H9 (cell line): ENCODE measurements at regions not wholly inside any gene's neighbourhood (a gene's known extent, or its start where the extent isn't known, plus 50 kb on each side); places are given as distances from the start of the nearest gene placed in this dataset.

Experiments
- DNase-seq: peaks from one replicate; pipeline ENCODE4 v3.0.0-alpha.2; 2017
- H2AFZ ChIP-seq: one replicate; pipeline ENCODE4 v1.6.1; 2013; ENCODE audit warnings: mild to moderate bottlenecking, low read length, control low read depth, moderate library complexity
- H2AK5ac ChIP-seq: 2 replicates; pipeline ENCODE4 v1.6.1; 2013; ENCODE audit warnings: low read length, control low read depth, mixed read lengths; ENCODE audit not compliant: insufficient read length
- H2BK120ac ChIP-seq: one replicate; pipeline ENCODE4 v1.6.1; 2013; ENCODE audit warnings: low read depth, mild to moderate bottlenecking, low read length, control low read depth, inconsistent platforms; ENCODE audit not compliant: poor library complexity, severe bottlenecking
- H2BK12ac ChIP-seq: 2 replicates; pipeline ENCODE4 v1.6.1; 2013; ENCODE audit warnings: low read length, control low read depth, mixed read lengths, low read depth; ENCODE audit not compliant: insufficient read length
- H2BK15ac ChIP-seq: 2 replicates; pipeline ENCODE4 v1.6.1; 2013; ENCODE audit warnings: low read depth, low read length, control low read depth
- H2BK20ac ChIP-seq: one replicate; pipeline ENCODE4 v1.6.1; 2013; ENCODE audit warnings: low read depth, mild to moderate bottlenecking, low read length, control low read depth, inconsistent platforms; ENCODE audit not compliant: poor library complexity, severe bottlenecking
- H2BK5ac ChIP-seq: 2 replicates; pipeline ENCODE4 v1.6.1; 2013; ENCODE audit warnings: low read length, control low read depth, mixed read lengths; ENCODE audit not compliant: insufficient read length
- H3K14ac ChIP-seq: 2 replicates; pipeline ENCODE4 v1.6.1; 2013; ENCODE audit warnings: low read length, control low read depth; ENCODE audit not compliant: insufficient read depth
- H3K18ac ChIP-seq: 2 replicates; pipeline ENCODE4 v1.6.1; 2013; ENCODE audit warnings: low read depth, mild to moderate bottlenecking, mixed read lengths, low read length, control low read depth; ENCODE audit not compliant: insufficient read length
- H3K23ac ChIP-seq: 2 replicates; pipeline ENCODE4 v1.6.1; 2013; ENCODE audit warnings: low read length, control low read depth, mixed read lengths, low read depth; ENCODE audit not compliant: insufficient read length
- H3K23me2 ChIP-seq: 2 replicates; pipeline ENCODE4 v1.6.1; 2013; ENCODE audit warnings: low read depth, mild to moderate bottlenecking, mixed read lengths, low read length, control low read depth; ENCODE audit not compliant: insufficient read length, poor library complexity, severe bottlenecking
- H3K27ac ChIP-seq: 2 replicates; pipeline ENCODE4 v1.5.1; 2013; ENCODE audit warnings: low read length, control low read depth, mixed read lengths, low read depth; ENCODE audit not compliant: insufficient read length
- H3K27me3 ChIP-seq: 2 replicates; pipeline ENCODE4 v1.6.1; 2013; ENCODE audit warnings: low read length, control low read depth, inconsistent platforms; ENCODE audit not compliant: insufficient read depth
- H3K4ac ChIP-seq: 2 replicates; pipeline ENCODE4 v1.6.1; 2013; ENCODE audit warnings: low read depth, mild to moderate bottlenecking, control low read depth, inconsistent platforms, low read length, moderate library complexity
- H3K4me1 ChIP-seq: 2 replicates; pipeline ENCODE4 v1.6.1; 2013; ENCODE audit warnings: low read length, control low read depth, inconsistent platforms; ENCODE audit not compliant: insufficient read depth
- H3K4me2 ChIP-seq: 2 replicates; pipeline ENCODE4 v1.6.1; 2013; ENCODE audit warnings: low read length, control low read depth, mixed read lengths; ENCODE audit not compliant: insufficient read length, insufficient read depth
- H3K56ac ChIP-seq: 2 replicates; pipeline ENCODE4 v1.6.1; 2013; ENCODE audit warnings: low read depth, mild to moderate bottlenecking, mixed read lengths, low read length, control low read depth; ENCODE audit not compliant: insufficient read length
- H3K79me1 ChIP-seq: 2 replicates; pipeline ENCODE4 v1.6.1; 2013; ENCODE audit warnings: low read depth, mild to moderate bottlenecking, moderate library complexity, low read length, control low read depth, inconsistent platforms; ENCODE audit not compliant: insufficient read depth, poor library complexity, severe bottlenecking
- H3K79me2 ChIP-seq: 2 replicates; pipeline ENCODE4 v1.6.1; 2013; ENCODE audit warnings: low read length, control low read depth, inconsistent platforms; ENCODE audit not compliant: insufficient read depth
- H3K9ac ChIP-seq: 2 replicates; pipeline ENCODE4 v1.6.1; 2013; ENCODE audit warnings: low read length, control low read depth, mixed read lengths; ENCODE audit not compliant: insufficient read length; ENCODE audit errors: extremely low read depth
- H3K9me3 ChIP-seq: one replicate; pipeline ENCODE4 v1.6.1; 2013; ENCODE audit warnings: low read depth, low read length, inconsistent platforms; ENCODE audit not compliant: control insufficient read depth
- H3T11ph ChIP-seq: one replicate; pipeline ENCODE4 v1.6.1; 2013; ENCODE audit warnings: mild to moderate bottlenecking, low read length, control low read depth, inconsistent platforms
- H4K20me1 ChIP-seq: one replicate; pipeline ENCODE4 v1.6.1; 2013; ENCODE audit not compliant: control insufficient read depth, insufficient read length, insufficient read depth
- H4K5ac ChIP-seq: 2 replicates; pipeline ENCODE4 v1.6.1; 2013; ENCODE audit warnings: low read depth, mild to moderate bottlenecking, mixed read lengths, low read length, control low read depth; ENCODE audit not compliant: insufficient read length
- H4K8ac ChIP-seq: replicated peaks from 2 replicates; pipeline ENCODE4 v1.6.1; 2013; ENCODE audit warnings: low read length, control low read depth, mixed read lengths, low read depth; ENCODE audit not compliant: insufficient read length
- H4K91ac ChIP-seq: 2 replicates; pipeline ENCODE4 v1.6.1; 2013; ENCODE audit warnings: low read depth, mild to moderate bottlenecking, moderate library complexity, mixed read lengths, low read length, control low read depth; ENCODE audit not compliant: insufficient read length
- H3K27ac Mint-ChIP-seq, 3 experiments: 2 replicates in 2 of 3; 3 replicates in 1 of 3; pipeline ENCODE4 v1.8.0; 2020 to 2021; ENCODE audit warnings: mixed read lengths in 3 of 3, mild to moderate bottlenecking in 1 of 3, moderate library complexity in 1 of 3
- H3K27me3 Mint-ChIP-seq: 2 replicates; pipeline ENCODE4 v1.8.0; 2021; ENCODE audit warnings: low read depth, mild to moderate bottlenecking, moderate library complexity, mixed read lengths
- H3K36me3 Mint-ChIP-seq, 3 experiments: 2 replicates in 2 of 3; 3 replicates in 1 of 3; pipeline ENCODE4 v1.8.0; 2020 to 2021; ENCODE audit warnings: low read depth in 3 of 3, mixed read lengths in 3 of 3; ENCODE audit not compliant: insufficient read depth in 1 of 3
- H3K4me1 Mint-ChIP-seq, 2 experiments: 2 replicates each; pipeline ENCODE4 v1.8.0; 2020; ENCODE audit warnings: mixed read lengths in 2 of 2
- H3K4me3 Mint-ChIP-seq, 2 experiments: 2 replicates in 1 of 2; 3 replicates in 1 of 2; pipeline ENCODE4 v1.8.0; 2020 to 2021; ENCODE audit warnings: mild to moderate bottlenecking in 2 of 2, mixed read lengths in 2 of 2, moderate library complexity in 1 of 2
- H3K9me3 Mint-ChIP-seq, 2 experiments: 2 replicates in 1 of 2; 3 replicates in 1 of 2; pipeline ENCODE4 v1.8.0; 2020; ENCODE audit warnings: mild to moderate bottlenecking in 2 of 2, mixed read lengths in 2 of 2, moderate library complexity in 1 of 2
- WGBS: extraction: QIAGEN DNeasy Blood & Tissue Kit; methylation state at CpG from one replicate; pipeline ENCODE4 v1.1.7; 2013; ENCODE audit warnings: missing lambda C conversion rate, low lambda C conversion rate, mixed read lengths; ENCODE audit not compliant: insufficient read length; ENCODE audit errors: extremely low coverage; 5-methylcytosine and 5-hydroxymethylcytosine counted together
- TF ChIP-seq, protein P1 (sequence below): fragments of 200-600 bp; sonication (generic); conservative IDR thresholded peaks from 3 replicates; pipeline ENCODE4 v1.8.0; 2021; ENCODE audit warnings: antibody characterized with exemption, mild to moderate bottlenecking

DNA sequence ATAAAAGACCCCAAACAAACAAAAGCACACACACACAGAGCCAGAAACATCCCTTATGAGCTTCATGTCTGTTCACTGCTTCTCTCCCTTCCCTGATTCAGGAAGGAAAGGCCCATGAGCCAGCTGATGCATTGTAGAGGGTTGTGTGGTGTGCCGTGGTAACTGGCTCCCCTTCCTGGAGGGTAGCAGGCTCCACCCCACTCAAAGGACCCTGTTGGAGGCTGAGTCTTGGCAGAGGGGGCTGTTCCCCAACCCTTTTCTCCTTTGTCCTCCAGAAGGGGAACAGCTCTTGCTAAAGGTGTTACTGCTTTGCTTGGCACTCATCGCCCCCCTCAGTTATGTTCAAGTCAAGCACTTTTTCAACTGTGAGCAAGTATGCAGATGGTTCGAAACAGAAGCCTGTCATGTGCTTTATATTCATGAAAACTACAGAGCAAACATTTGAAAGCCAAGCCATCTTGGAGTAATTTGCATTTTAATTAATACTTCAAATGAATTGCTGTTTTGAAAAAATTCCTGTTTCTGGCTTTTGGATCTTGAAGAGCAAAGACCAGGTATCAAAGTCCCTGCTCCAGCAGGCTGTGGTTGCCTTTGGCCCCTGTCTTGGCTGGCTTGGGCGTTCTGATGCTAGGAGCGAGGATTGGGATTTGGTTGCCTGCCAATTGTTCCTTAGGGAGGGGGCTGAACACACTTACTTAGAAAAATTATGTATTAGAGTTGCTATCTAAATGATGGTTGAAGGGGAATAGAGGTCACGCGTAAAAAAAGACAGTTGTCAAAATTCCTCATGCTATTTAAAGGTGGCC lies 267.8 kb downstream of the TSN start:
- Histone ChIP-seq H2AK5ac (no peak overlapping the region), H3K4me1 (no peaks in the 10 kb centered on the region; the same call in 1 of the 2 replicates), H3K14ac (no peak overlapping the region), H3K23me2 (no peaks in the 10 kb centered on the region), H3K27me3 (no peaks in the 10 kb centered on the region), H2BK20ac (no peak overlapping the region), H3K79me1 (no peaks in the 10 kb centered on the region), H2BK5ac (no peak overlapping the region), H3K9me3 (no peaks in the 10 kb centered on the region), H4K8ac (no peak overlapping the region), H2BK120ac (no peak overlapping the region), H3K23ac (no peak overlapping the region), H3K27ac (no peak overlapping the region), H3K9ac (no peak overlapping the region), H2BK15ac (no peak overlapping the region), H4K91ac (no peak overlapping the region), H2BK12ac (no peak overlapping the region), H3K4ac (no peak overlapping the region), H3T11ph (no peak overlapping the region), H2AFZ (no peak overlapping the region), H3K56ac (no peak overlapping the region), H3K18ac (no peak overlapping the region), H4K20me1 (no peaks in the 10 kb centered on the region), H3K79me2 (no peaks in the 10 kb centered on the region), H3K4me2 (no peak overlapping the region), H4K5ac (no peak overlapping the region)
- Mint-ChIP-seq H3K4me1 (peaks cover 16 to 27% of the 10 kb centered on the region in 2 experiments), H3K36me3 (peaks cover 0 to 2% (median 0%) of the 10 kb centered on the region in 3 experiments; a peak in 3 of 7 replicates), H3K27me3 (peaks cover 12% of the 10 kb centered on the region), H3K4me3 (no peak overlapping the region), H3K27ac (no peak overlapping the region; a peak in 2 of 7 replicates), H3K9me3 (peaks cover 0 to 6% of the 10 kb centered on the region in 2 experiments; a peak in 2 of 5 replicates)
- no peak for DNase-seq
- no CpG with 5 or more reads among the region's 7 CpGs for WGBS
- TF ChIP-seq, protein P1, sequence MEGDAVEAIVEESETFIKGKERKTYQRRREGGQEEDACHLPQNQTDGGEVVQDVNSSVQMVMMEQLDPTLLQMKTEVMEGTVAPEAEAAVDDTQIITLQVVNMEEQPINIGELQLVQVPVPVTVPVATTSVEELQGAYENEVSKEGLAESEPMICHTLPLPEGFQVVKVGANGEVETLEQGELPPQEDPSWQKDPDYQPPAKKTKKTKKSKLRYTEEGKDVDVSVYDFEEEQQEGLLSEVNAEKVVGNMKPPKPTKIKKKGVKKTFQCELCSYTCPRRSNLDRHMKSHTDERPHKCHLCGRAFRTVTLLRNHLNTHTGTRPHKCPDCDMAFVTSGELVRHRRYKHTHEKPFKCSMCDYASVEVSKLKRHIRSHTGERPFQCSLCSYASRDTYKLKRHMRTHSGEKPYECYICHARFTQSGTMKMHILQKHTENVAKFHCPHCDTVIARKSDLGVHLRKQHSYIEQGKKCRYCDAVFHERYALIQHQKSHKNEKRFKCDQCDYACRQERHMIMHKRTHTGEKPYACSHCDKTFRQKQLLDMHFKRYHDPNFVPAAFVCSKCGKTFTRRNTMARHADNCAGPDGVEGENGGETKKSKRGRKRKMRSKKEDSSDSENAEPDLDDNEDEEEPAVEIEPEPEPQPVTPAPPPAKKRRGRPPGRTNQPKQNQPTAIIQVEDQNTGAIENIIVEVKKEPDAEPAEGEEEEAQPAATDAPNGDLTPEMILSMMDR = no peak
